Inflammatory macrophage treated with lipopolysaccharide for 4 hours (primary cell): ENCODE measurements at regions not wholly inside any gene's neighbourhood (a gene's known extent, or its start where the extent isn't known, plus 50 kb on each side); places are given as distances from the start of the nearest gene placed in this dataset.
A peak's percentile ranks its signal among the peaks of the same experiment; 100 is the strongest.

ENCODE experiments used
- DNase-seq: peaks from one replicate; pipeline ENCODE4 v3.0.0-alpha.2; 2020

DNA sequence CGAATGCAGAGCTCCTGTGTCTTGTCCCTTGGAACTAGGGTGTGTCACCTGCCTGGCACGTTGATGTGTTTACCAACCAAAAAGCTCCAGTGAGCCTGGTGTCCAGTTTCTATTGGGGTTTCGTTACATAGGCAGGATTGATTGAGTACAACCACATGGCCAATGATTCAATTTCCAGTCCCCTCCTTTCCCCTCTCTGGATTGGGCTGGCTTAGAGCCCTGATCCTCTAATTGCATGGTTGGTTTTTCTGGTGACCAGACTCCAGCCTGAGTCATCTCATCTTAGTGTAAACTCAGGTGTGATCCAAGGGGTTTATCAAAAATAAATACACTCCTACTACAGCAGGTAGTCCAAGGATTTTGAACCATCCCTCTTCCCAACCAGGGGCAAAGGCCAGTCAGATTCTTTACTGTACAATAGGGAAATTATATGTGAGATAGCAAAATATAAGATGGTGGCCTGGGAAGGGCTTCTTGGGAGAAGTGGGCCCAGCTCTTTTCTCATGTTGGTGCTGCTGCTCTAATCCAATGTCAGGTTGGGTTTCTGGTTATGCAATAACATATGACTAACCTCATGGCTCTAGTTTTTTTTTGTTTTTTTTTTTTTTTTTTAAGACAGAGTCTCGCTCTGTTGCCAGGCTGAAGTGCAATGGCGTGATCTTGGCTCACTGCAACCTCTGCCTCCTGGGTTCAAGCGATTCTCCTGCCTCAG, 64.7 kb upstream of the MGAT5 start:
- peak; percentile 44 for DNase-seq

- no peak for DNase-seq
Measured at GRCh38 chr2:134190062-134190806, 63.6 kb upstream of the MGAT5 start.

DNA sequence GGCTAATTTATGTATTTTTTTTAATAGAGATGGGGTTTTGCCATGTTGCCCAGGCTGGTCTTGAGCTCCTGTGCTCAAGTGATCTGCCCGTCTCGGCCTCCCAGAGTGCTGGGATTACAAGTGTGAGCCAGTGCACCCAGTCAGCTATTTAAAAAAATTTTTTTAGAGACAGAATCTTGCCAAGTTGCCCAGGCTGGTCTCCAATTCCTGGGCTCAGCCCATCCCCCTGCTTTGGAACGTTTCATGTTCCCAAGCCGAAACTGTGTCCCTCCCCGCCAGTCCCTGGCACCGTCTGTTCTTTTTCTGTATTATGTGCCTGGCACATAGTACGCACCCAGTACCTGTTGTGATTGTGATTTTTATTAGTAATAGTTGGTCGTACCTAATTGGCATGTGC, 63.1 kb upstream of the MGAT5 start:
- no peak for DNase-seq

- DNase-seq, result no peak
Measured at GRCh38 chr2:134191835-134192234, 62.0 kb upstream of the MGAT5 start.

GRCh38 chr2:134193006-134193405, 60.9 kb upstream of the MGAT5 start:
- DNase-seq, result no peak

DNA sequence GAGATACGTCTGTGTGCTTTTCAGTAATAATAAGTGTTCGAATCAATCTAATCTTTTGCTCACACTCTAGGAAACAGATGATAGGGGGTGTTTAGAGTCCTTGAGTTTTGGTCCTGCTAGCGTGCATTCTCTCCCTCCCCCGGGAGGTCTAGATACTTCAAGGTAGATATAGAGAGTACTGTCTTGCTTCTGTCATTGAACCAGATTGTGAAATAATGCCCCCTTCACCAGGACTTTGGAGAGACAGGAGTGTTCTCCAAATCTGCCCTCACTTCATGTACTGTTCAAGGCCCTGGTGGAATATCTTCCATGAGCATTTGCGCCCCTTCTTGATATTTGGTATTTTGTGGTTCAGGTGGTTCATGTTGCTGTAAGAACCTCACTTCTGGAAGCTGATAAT, 59.4 kb upstream of the MGAT5 start:
- no peak for DNase-seq

DNA sequence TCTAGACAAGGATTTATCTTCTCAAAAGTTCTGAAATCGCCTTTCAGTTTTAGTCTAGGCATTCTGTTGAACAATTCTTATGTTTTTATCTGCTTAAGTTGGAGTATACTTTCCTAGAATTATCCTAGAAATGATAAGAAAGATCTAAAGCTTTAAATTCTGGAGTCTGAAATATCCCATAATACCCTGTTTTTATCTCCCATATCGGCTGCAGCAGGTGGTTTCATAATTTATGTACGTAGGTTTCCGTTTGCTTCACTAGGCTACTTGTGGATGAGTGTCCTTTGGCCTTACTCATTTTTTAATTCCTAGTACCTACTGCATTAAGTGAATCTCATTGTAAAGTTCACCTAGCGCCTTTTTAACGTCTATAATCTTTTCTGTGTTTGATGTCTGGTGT, 58.5 kb upstream of the MGAT5 start:
- DNase-seq, result no peak

- no peak for DNase-seq
Measured at GRCh38 chr2:134197445-134197844, 56.4 kb upstream of the MGAT5 start.

DNA sequence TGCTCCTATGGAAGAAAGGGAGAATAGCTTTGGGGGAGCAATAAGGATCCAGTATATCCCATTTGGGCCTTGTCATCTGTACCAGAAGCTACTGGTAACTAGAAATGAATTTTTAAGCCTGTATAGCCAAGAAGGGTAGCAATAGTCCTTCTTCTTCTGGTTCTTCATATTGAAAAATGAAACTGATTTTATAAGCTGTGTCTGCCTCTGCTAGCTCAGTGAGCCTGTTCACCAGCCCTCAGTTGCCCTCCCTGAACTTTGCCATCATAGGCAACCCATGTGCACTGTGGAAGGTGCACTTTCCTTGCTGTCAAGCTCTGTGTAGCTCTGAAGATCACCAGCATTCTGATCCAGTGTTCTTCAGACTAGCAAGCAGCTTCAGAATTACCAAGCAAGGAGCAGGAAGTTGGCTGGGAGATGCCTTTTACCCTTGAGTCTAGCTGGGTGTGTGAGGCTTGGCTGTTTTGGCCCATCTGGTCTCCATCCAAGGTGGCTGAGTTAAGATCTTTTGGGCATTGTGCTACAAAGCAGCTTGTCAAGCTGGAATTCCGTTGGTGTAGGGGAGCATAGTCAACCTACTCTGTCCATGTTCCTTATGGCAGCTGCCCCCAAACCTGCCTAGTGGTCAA, 55.8 kb upstream of the MGAT5 start:
- no peak for DNase-seq

DNA sequence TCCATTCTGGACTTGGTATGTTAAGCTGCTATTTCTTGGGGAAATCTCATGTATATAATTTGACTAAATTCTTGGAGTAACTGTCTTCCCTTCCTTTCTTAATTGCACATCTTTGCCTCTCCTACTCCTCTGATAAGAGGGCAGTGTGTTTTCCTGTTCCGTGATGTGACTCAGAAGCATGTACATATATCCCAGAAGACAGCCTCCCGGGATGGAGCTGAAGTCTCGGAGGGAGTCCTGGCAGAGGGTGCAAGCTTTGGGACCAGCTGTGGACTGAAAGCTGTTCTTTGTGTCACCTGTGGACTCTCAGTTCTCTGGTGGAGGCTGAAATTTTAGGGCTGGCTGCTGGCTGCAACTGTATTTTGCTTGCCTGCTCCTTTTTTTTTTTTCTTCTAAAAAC, 54.7 kb upstream of the MGAT5 start:
- no peak for DNase-seq

DNA sequence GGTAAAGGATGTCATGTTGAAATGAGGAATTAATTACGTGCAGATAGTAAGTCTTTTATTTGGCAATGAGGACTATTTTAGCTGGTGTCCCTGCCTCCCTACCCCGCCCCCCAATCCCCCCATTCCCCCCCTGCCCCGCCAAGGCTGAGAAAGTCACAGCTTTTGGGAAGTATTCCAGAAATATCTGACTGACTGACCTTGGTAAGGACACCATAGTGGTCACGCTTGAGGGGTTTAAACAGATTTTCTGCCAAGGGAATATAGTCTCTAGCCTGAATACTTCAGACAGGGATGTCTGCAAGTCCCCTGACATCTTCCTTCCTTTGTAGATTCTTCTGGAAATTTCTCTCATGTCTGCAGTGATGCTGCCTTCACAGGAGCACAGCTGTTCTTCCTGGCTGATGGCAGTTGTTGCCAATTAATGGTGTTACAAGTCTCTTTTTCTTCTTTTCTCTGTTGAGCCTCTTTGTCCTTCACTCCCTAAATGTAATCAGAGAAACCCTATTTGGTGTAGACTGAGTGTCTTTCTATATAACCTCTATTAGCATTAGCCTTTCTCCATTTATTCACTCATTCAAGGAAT, 53.7 kb upstream of the MGAT5 start:
- no peak for DNase-seq

GRCh38 chr2:134201533-134201932, 52.3 kb upstream of the MGAT5 start:
- DNase-seq, result no peak

- no peak for DNase-seq
Measured at GRCh38 chr2:134202371-134202770, 51.5 kb upstream of the MGAT5 start.

DNA sequence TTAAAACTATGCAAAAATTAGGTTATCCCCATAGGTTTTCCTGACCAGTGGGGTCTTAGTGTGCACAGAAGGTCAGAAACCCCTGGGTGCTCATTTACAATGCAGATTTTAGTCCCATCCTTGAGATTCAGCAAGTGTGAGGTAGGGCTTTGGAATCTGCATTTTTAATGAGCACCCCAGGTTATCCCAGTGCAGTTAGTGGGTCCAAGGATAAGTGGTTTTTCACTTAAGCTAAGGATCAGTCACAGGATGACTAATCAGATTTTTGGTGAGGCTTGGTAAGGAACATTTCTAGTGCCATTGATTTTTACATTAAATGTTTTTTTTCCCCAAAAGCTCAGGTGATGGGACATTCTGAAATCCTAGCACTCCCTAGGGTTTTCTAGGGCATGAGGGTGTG, 50.7 kb upstream of the MGAT5 start:
- no peak for DNase-seq
